ENCODE measurements at regions not wholly inside any gene's neighbourhood (a gene's known extent, or its start where the extent isn't known, plus 50 kb on each side); places are given as distances from the start of the nearest gene placed in this dataset.

DNA sequence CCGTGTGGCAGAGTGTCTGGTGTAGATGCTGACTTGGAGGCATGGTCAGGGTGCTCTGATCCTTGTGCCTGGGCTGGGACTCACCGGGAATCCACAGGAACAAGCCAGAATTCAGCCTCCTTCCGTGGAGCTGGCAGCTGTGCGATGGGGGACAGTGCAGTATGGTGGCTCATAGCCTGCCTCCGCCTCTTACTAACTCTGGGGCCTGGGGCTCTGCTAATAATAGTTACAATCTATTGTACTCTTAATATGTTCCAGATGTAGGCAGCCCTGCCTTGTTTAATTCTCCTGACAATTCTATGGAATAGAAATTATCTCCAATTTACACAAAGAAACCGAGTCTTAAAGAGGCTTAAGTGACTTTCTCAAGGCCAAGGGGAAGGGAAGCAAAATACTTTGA lies 77.6 kb downstream of the PCDH1 start:
- DNase-seq: no peak

DNA sequence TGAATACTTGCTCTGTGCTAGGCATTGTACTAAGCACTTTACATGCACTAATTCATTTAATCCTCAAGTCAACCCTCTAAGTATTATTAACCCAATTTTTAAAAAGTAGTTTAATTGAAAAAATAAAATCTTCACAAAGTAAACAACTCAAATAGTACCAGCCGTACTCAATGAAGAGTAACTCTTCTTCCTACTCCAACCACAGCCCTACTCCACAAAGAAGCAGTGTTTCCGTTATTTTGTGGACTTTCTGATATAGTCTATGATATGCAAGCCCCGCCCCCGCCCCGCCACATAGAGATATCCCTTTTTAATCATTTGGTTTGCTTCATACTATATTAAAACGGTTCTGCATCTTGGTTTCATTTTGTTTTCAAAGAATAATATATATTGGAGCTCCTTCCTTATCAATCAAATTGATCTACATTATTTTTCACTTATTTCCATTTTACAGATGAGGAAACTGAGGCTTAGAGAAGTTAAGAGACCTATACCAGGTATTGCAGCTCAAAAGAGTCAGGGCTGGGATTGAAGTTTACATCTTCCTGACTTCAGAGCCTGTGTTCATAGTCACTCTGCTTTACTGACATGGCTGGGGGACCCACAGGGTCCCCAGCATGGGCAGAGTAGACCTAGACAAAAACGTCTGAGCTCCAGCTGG lies 78.6 kb downstream of the PCDH1 start:
- DNase-seq: no peak

DNA sequence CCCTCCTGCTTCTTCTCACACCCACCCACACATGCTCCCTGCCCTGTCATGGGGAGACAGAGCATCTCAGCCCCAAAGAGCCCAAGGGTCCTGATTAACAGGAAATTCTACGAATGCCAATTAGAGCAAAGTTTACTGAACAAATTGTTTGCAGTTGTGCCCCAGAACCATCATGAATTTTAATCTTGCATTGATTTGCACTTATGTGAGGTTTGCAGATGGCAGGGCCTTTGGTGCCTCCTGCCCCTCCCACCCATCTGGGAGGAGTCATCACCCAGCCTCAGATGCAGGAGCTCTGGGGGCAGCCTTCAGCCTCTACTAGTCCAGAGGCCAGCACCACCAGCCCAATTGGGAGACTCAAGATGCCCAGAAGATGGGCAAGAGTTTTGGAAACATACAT lies 80.8 kb downstream of the PCDH1 start:
- no peak for DNase-seq

DNA sequence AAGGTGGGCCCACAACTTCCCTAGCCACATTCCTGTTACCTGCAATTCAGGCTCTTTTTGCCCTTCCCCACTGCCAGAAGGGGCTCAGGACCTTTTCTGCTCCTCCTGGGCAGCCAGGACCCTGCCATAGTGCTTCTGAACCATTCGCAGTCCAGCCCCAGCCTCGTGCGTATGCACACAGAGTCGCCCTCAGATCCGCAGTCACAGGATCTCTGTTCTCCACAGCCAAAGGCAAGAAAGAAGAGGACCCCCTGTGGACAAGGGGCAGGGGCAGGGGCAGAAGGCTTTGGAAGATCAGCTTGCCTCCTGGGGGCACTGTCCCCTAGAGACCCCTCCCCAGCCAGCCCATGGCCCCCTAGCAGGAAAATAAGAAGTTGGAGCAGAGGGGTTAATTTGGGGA lies 82.8 kb downstream of the PCDH1 start:
- no peak for DNase-seq

DNA sequence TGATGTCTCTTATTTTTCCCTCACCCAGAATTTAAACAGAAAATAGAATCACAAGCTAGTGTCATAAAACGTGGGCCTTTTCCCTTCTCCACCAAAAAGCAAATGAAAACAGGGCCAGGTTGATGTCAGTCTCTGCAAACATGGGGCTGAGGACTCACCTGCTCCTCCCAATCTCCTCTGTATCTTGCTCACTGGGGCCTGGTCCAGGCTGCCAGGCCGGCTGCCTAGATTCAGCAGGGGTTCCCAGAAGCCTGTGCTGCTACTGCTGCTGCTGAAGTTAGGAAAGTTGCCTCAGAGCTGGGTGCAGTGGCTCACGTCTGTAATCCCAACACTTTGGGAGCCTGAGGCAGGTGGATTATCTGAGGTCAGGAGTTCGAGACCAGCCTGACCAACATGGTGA lies 84.3 kb downstream of the PCDH1 start:
- DNase-seq: no peak

DNA sequence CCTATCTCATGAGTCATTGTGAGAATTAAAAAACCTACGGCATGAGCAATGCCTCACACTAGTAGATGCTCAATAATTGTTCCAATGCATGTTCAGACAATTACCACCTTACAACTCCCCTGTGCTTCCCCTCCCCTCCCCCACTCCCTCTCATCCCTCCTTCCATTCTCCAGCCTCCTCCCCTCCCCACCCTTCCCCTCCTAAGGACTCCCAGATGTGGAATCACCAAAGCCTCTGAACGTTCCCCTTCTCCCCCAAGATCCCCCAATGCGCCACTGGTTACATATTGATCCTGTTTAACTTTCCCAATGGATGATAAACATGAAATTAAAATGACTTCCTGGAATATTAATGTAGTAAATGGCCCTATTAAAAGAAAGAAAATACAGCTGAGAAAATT lies 84.8 kb downstream of the PCDH1 start:
- DNase-seq: no peak

DNA sequence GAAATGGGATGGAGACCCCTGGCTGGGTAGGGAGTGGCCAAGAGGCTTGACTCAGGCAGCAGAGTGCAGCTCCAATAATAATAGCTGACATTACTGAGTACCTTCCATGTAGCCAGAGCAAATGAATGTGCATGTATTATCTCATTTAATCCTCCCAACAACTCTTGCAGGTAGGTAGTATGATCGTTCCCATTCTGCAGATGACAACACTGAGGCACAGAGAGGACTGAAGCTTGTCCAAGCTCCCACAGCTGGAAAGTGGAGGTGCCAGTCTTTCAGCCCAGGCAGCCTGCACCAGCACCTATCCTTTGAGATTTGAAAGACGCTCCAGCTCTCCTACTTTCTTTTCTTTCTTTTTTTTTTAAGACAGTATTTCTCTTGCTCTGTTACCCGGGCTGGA lies 87.6 kb downstream of the PCDH1 start:
- DNase-seq: no peak

DNA sequence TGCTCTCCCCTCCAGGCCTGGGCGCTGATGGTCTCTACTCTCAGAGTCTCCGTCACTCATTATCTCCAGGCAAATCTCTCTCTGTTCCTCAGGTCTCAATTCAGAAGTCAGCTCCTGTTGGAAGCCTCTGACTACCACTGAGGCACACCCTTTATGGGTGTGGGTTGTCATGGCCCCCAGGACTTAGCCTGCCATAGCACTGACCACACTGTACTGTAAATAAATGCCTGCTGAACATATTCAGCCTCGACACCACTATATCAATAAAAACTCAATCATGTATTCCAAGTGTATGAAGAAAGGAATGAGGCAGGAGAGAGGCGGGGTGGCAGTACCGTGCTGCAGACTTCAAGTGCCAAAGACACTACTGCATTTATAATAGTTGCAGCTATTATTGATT lies 88.9 kb downstream of the PCDH1 start:
- DNase-seq: no peak

DNA sequence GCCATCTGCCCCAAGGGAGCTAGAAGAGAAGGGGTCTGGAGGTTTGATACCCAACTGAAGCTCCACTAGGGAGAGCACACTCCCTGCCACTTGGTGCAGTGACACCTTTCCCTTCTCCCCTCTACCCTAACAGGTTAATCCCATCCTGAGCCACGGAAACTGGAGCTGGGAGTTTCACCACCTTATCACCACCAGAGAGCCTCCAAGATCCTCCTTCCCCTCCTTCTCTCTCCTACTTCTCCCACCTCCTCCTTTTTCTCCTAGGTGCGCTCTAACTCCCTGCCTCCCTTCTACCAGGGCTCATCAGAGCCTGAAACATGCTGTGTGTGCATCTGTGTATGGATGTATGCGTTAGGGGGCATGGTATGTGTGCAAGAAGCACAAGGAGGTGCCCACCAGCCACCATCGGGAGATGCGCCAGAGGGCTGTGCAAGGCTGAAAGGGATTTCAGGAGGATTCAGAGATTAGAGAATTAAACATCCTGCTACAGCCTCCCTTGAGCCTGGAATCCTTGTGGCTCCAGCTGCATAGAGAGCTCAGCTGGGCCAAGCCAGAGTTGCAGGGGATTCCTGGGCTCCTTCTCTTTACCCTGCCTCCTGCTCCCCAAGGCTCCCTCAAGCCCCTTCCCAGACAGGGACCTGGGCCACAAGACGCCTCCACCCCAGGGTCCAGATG lies 89.8 kb downstream of the PCDH1 start:
- no peak for DNase-seq

DNA sequence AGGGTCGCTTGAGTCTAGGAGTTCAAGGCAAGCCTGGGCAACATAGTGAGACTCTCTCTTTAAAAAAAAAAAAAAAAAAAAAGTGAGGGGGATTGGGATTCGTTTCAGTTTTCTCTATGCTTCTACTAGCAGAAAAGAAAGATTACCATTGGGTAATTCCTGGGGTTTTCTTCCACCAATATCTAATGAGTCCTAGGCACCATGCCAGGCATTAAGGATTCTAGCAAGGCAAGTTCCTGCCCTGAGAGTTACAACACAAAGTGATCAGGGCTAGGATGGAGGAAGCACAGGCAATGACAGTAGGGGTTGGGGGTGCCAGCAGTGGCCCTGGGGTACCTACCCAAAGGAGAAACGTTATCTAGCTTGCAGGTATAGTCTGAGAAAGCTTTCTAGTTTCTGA lies 90.8 kb downstream of the PCDH1 start:
- no peak for DNase-seq

DNA sequence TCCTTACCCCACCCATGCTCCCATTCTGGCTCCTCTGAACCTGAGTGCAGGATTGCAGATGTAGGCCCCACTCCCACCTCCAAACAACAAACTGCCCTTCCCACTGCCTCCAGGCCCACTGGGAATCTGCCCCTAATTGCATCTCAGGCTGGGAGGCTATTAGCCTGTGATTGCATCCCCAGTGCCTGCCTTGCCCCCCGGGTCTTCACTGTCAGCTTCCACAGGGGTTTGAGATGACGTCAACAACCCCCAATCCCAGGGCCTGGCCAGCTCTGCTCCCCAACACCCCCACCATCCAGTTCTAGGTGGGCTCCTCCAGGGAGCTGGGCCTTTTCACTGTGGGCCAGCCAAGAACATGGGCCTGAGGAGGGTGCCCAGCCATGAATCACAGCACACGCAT lies 91.5 kb downstream of the PCDH1 start:
- DNase-seq: no peak

DNA sequence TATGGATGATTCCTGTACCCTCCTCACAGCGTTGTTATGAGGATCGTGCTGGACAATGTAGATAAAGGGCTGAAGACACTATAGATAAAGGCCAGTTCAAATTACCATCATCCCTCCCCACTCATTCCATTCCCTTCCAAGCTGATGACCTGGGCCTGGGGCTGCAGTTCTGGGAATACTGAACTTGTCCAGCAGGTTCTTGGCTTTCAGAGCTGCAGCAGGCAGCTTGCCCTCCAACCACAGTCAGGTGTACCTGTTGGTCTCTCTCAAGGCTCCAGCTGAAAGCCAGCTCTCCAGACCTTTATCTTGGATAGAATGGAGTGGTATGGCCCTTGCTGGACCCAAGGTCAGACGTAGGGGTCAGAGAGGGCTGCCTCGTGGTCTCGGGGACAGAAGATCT lies 92.5 kb downstream of the PCDH1 start:
- no peak for DNase-seq

DNA sequence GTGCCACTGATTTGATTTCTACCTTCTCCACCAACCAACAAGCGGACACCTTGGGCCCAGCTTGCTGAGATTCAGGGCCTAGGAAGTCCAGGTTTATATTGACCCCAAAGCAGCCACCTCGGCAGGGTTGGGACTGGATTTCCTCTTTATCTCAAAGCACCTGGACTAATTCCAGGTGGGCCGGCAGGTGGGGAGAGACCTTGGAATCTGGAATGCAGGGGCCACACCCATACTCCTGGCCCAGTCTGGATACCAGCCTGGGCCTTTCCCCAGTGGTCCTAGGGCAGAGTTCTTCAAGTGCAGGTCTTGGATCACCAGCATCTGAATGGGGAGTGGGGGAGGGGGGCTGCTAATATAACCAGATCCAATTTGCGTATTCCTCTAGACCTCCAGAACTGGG lies 93.1 kb downstream of the PCDH1 start:
- no peak for DNase-seq

DNA sequence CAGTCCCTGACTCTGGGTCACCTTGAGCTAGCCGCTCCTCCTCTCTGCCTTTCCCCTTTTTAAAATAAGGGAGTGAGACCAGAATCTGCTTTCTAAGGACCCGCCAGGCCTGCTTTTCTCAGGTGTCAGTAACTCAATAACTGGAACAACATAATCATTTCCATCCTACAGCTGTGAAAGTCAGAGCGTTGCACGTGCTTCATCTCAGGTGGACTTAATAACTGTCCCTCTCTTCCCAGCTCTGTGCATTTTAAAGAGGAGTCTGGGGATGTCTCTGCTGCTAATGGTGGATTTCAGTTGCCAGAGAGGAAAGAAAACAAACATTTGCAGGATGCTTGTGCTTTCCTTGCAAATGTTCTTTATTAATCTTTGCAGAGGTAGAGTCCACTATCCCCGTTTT lies 93.7 kb downstream of the PCDH1 start:
- DNase-seq: no peak

DNA sequence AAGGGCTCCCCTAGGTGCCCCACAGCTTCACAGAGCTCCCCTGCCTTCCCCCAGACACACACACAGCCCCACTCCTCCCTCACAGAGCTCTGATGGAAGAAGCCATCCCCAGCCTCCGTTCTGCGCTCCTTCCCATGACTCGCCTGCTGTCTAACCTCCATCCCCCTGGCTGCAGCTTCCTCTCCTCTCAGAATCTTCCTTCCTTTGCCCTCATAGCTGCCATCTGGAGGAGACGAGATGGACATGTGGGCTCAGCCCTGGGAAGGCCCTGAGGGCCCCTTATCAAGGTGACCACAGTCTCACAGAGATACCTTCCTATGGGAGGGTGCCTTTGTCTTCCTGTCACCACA lies 94.3 kb downstream of the PCDH1 start:
- DNase-seq: no peak

DNA sequence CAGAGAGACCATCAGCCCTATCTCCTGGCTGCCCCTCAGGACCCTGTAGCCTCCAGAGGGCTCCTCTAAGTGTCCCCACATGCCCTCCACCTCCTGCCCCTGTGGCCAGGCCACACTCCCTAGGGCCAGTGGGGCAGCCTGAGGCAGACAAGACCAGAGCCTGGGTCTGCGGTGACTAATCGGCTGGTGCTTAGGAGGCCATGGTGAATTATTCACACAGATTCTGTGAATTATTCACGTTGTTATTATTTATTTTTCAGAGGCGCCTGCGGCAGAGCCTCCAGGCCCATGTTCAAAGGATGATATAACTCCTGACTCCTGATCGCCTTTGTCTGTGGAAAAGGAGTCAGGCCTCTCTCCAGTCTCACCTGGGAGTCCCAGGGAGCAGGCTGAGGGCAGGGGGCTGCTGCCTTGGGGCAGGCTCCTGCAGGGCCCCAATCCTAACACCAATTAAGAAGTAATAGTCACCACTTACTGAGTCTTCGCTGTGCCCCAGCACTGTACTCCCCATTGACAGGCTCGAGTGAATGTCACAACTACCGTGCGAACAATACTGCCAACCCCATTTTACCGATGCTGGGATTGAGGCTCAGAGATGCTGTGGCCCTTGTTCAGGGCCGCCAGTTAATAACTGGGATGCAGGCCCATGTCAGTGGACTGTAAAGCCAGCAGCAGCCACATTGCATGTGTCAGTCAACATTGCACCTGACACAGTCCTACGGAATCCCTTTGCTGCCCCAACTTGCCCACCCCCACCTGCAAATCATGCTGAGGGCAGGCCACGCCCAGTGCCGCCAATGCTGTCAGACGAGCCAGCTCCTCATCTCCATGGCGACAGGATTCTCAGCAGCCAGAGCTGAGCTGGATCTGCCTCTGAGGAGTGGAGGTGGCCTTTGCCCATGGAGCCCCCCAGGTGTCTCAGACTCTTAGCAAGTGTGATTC lies 94.9 kb downstream of the PCDH1 start:
- no peak for DNase-seq

DNA sequence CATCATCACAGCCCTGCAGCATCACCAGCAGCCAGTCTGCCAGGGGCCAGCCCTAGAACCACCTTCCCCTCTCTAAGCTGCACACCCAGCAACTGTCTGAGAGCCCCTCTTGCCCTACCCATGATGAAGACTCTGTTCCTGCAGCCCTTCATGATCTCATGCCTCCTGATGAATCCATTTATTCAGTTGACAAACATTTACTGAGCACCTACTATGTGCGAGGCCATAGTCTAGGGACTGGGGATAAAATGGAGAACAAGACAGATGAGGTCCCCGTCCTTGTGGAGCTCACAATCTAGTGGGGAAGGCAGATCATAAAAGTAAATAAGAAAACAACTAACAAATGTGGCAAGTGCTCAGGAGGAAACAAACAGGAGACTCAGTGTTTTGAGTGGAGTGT lies 96.3 kb downstream of the PCDH1 start:
- DNase-seq: no peak

DNA sequence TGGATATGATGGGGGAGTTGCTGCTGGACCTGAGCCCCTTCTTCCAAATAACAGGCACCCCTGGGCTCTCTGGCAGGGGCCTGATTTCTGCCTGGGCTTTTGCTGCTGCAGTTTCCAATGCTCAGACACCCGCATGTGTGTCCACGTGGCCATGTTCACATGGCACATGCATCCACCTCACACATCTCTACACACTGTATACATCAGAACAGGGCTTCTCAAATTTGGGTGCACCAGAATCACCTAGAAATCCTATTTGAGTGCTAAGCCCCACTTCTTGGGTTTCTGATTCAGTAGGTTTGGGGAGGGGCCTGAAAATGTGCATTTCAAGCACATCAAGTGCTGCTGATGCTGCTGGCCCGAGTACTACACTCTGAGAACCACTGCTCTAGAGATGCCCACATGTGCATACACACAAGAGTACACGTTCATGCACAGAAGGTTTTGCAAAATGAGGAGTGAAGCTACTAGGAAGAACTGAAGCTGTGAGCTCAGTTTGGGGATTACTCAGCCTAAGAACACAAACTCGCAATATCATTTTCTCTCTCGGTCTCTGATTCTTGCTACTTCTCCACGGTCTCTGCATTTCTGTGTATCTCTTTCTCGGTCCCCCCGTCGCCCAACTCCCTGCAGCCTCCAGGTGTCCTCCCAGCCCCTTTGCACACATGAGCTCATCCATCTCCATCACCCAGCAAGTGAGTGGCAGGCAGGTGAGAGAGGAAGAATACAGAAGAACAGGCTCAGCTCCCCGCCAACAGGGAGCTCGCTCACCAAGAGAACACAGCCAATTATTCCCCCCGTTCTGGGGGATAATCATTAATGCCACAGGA lies 97.0 kb downstream of the PCDH1 start:
- DNase-seq: no peak

DNA sequence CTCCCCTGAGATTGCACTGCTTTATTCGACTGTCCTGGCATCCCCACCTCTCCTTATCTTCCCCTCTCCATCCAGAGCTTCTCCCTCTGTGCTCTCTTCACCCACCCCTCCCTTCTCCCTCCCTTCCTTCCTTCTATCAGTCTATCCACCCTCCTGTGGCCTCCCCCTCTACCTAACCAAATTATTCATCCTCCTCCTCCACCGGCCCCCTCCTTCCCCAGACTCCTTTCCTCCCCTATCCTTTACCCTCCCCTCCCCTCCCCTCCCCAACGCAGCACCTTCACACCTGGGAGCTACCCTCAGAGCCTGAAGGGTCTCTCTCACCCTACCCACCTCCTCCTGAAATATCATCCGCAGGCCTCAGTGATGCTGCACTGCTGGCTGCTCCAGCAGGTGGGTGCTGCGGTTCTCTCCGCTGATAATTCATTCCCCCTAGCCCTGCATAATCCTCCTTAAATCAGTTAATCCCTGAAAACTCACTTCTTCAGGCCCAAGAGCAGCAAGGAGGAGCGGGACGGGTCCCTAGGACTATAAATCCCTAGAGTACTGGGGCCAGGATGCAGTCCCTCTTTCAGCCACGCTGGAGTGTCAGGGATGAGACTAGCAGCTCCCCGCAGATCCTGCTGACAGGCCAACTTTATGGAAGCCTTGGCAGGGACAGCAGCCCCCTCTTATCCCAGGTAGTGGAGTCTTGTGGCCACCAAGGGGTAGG lies 97.8 kb downstream of the PCDH1 start:
- no peak for DNase-seq

DNA sequence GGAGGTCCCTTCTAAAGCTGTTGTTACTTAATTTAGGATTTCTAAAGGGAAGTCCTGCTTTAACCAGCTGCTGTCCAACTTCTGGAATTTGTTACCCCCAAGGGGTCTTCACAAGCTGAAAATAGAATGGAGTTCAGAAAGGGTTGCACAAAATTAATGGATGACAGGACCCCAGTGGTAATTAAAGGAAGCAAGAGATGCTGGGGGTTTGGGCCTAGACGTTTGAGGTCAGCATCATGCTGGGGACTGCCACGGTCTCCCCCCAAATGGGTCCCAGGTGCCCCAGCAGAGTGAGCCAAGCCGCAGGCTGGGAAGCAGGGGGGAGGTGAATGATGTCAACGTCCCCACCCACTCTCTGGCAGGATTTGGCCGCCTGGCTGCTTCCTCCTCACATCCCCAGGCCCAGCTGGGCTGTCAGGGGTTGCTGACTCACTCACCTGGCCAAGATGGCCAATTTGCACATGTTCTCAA lies 97.5 kb upstream of the ARAP3 start:
- no peak for DNase-seq

DNA sequence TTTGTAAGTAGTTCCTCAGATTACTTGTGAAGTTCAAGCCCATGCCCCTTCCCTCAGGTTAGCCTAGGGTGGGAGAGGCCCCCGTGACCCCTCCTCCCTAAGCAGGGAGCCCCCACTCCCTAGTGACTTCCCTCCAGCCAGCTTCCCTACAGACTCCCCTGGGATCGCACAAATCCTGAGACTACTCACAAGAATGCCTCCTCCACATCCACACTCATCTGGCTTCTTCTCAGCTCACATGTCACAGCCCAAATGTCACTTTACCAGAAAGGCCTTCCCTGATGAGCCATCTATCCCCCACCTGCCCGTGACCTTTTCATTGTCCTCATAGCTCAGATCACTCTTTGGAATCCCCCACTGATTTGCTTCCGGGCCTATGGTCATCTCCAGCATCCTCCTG lies 96.7 kb upstream of the ARAP3 start:
- no peak for DNase-seq

DNA sequence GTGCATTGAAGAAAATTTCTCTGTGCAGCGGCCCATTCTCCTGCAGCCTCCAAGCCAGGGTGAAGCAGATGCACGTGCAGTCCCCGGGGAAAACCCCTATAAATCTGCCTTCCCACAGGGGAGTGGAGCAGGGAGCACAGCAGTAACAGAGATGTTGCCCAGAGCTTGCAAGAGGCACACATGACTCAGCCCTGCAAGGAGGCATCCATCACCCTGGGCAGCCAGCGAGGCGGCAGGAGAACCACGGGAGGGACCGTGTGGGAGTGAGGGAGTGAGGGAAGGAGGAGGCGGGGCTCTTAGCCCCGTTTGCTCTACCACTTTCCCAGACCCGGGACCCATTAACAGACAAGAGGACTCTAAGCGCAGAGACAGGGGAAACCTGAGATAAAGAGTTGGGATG lies 96.2 kb upstream of the ARAP3 start:
- no peak for DNase-seq
